Thyroid gland (tissue), 4 donors: ENCODE measurements at regions not wholly inside any gene's neighbourhood (a gene's known extent, or its start where the extent isn't known, plus 50 kb on each side); places are given as distances from the start of the nearest gene placed in this dataset.

Experiments
- CTCF ChIP-seq, 6 experiments: fragments of 200-600 bp in 3 of 6; fragments of 450-650 bp in 3 of 6; sonication (generic) in 3 of 6; IDR thresholded peaks; one replicate each; pipeline ENCODE4 v1.5.1; 2016 to 2019; ENCODE audit warnings: antibody characterized with exemption in 6 of 6, mild to moderate bottlenecking in 2 of 6, inconsistent platforms in 1 of 6, moderate library complexity in 1 of 6
- POLR2A ChIP-seq, 2 donors: fragments of 450-650 bp; IDR thresholded peaks; one replicate each; pipeline ENCODE4 v1.6.1; 2017; ENCODE audit warnings: antibody characterized with exemption in 2 of 2, mild to moderate bottlenecking in 2 of 2, moderate library complexity in 1 of 2

- TF ChIP-seq CTCF (IDR thresholded peaks at IDR 0.05) (no peak), POLR2A (IDR thresholded peaks at IDR 0.05) (no peak)
These were observed 75.8 kb upstream of the PIK3C3 start for GRCh38 chr18:41879256-41879655.
